Erythroblast (primary cell): ENCODE measurements at regions not wholly inside any gene's neighbourhood (a gene's known extent, or its start where the extent isn't known, plus 50 kb on each side); places are given as distances from the start of the nearest gene placed in this dataset.

Source experiments
- GATA1 ChIP-seq: IDR thresholded peaks from 2 replicates; pipeline ENCODE4 v1.6.1; 2011; ENCODE audit warnings: low read depth, mild to moderate bottlenecking, control low read depth, low read length, moderate library complexity
- POLR2A ChIP-seq: IDR thresholded peaks from 2 replicates; pipeline ENCODE4 v1.6.1; 2011; ENCODE audit warnings: mild to moderate bottlenecking, low read length

GRCh38 chr6:48818052-48818412, 645.0 kb downstream of the MMUT start:
- TF ChIP-seq POLR2A (no peak), GATA1 (no peak)
